IMR-90 (cell line): ENCODE measurements at regions not wholly inside any gene's neighbourhood (a gene's known extent, or its start where the extent isn't known, plus 50 kb on each side); places are given as distances from the start of the nearest gene placed in this dataset.

Experiments used
- ATAC-seq: fragments of 200-7000 bp; cut with Tn5 transposase; 2 replicates; pipeline ENCODE4 v1.9.1; 2020; ENCODE audit warnings: low read depth, mild to moderate bottlenecking, moderate library complexity
- BruUV-seq: library from RNA; stranded (reverse); fragments of 400-500 nt; replicated peaks from 2 replicates; lab custom pipeline; 2021; lab: Mats Ljungman, UMichigan
- CTCF ChIA-PET: fragments of 300-600 bp; formaldehyde crosslinking; extraction: SDS; loops from one replicate; lab custom pipeline; 2021; ENCODE audit warnings: antibody characterized with exemption; lab: Yijun Ruan, JAX
- POLR2A ChIA-PET: fragments of 300-600 bp; sonication (Branson Sonifier 250); formaldehyde crosslinking; loops from one replicate; lab custom pipeline; 2022; ENCODE audit warnings: antibody characterized with exemption; ENCODE audit not compliant: unreplicated experiment; lab: Charles Lee
- DNase-seq: peaks from one replicate; pipeline ENCODE4 v3.0.0; 2013
- H2AFZ ChIP-seq: replicated peaks from 2 replicates; pipeline ENCODE3; 2013; ENCODE audit warnings: low read length, mild to moderate bottlenecking; ENCODE audit not compliant: poor library complexity
- H2AK5ac ChIP-seq: 2 replicates; pipeline ENCODE4 v1.6.1; 2013; ENCODE audit warnings: low read depth, low read length, inconsistent platforms
- H2AK9ac ChIP-seq: replicated peaks from 2 replicates; pipeline ENCODE3; 2013; ENCODE audit warnings: mild to moderate bottlenecking, low read depth, low read length, moderate library complexity; ENCODE audit not compliant: poor library complexity
- H2BK120ac ChIP-seq: 2 replicates; pipeline ENCODE4 v1.6.1; 2013; ENCODE audit warnings: low read depth, low read length, inconsistent platforms
- H2BK15ac ChIP-seq: 3 replicates; pipeline ENCODE4 v1.6.1; 2013; ENCODE audit warnings: low read depth, low read length, inconsistent platforms
- H2BK20ac ChIP-seq: 2 replicates; pipeline ENCODE4 v1.6.1; 2013; ENCODE audit warnings: low read depth, mild to moderate bottlenecking, inconsistent platforms, low read length, moderate library complexity
- H2BK5ac ChIP-seq: 2 replicates; pipeline ENCODE4 v1.6.1; 2013; ENCODE audit warnings: mild to moderate bottlenecking, low read depth, low read length, inconsistent platforms; ENCODE audit not compliant: poor library complexity, severe bottlenecking
- H3K14ac ChIP-seq: replicated peaks from 2 replicates; pipeline ENCODE4 v1.6.1; 2013; ENCODE audit warnings: low read depth, low read length, inconsistent platforms
- H3K18ac ChIP-seq: 2 replicates; pipeline ENCODE4 v1.6.1; 2013; ENCODE audit warnings: low read depth, low read length, control low read depth
- H3K23ac ChIP-seq: 2 replicates; pipeline ENCODE4 v1.6.1; 2013; ENCODE audit warnings: low read depth, low read length, inconsistent platforms
- H3K27ac ChIP-seq: 2 replicates; pipeline ENCODE4 v1.5.1; 2013; ENCODE audit warnings: mild to moderate bottlenecking, control low read depth, low read length; ENCODE audit not compliant: insufficient read depth
- H3K27me3 ChIP-seq: 2 replicates; pipeline ENCODE4 v1.6.1; 2013; ENCODE audit warnings: low read length; ENCODE audit not compliant: control insufficient read depth, insufficient read depth
- H3K36me3 ChIP-seq: 2 replicates; pipeline ENCODE4 v1.6.1; 2013; ENCODE audit warnings: low read length, mixed read lengths; ENCODE audit not compliant: control insufficient read depth, insufficient read depth
- H3K4ac ChIP-seq: 2 replicates; pipeline ENCODE4 v1.6.1; 2013; ENCODE audit warnings: low read depth, low read length, inconsistent platforms
- H3K4me1 ChIP-seq: 2 replicates; pipeline ENCODE4 v1.6.1; 2013; ENCODE audit warnings: low read length, mixed read lengths; ENCODE audit not compliant: control insufficient read depth, insufficient read depth
- H3K4me2 ChIP-seq: 2 replicates; pipeline ENCODE4 v1.6.1; 2013; ENCODE audit warnings: low read depth, mild to moderate bottlenecking, control low read depth, low read length, moderate library complexity
- H3K4me3 ChIP-seq: 2 replicates; pipeline ENCODE4 v1.5.1; 2013; ENCODE audit warnings: low read depth, mild to moderate bottlenecking, control low read depth, low read length, moderate library complexity; ENCODE audit not compliant: insufficient read depth
- H3K56ac ChIP-seq: 2 replicates; pipeline ENCODE4 v1.6.1; 2013; ENCODE audit warnings: low read length, inconsistent platforms; ENCODE audit not compliant: insufficient read depth; ENCODE audit errors: extremely low read depth
- H3K79me1 ChIP-seq, 2 experiments: 2 replicates each; pipeline ENCODE4 v1.6.1; 2013; ENCODE audit warnings: low read length in 2 of 2, inconsistent platforms in 1 of 2, low read depth in 1 of 2
- H3K9ac ChIP-seq: 2 replicates; pipeline ENCODE4 v1.6.1; 2013; ENCODE audit warnings: low read depth, low read length, control low read depth
- H3K9me1 ChIP-seq: 2 replicates; pipeline ENCODE4 v1.6.1; 2013; ENCODE audit warnings: low read length, inconsistent platforms; ENCODE audit not compliant: insufficient read depth
- H3K9me3 ChIP-seq: 2 replicates; pipeline ENCODE4 v1.6.1; 2013; ENCODE audit warnings: low read length; ENCODE audit not compliant: control insufficient read depth, insufficient read depth
- H4K20me1 ChIP-seq: 2 replicates; pipeline ENCODE4 v1.6.1; 2013; ENCODE audit warnings: low read length, inconsistent platforms; ENCODE audit not compliant: insufficient read depth
- H4K5ac ChIP-seq: 2 replicates; pipeline ENCODE4 v1.6.1; 2013; ENCODE audit warnings: mild to moderate bottlenecking, low read depth, low read length, control low read depth
- H4K8ac ChIP-seq, 2 experiments: 2 replicates each; pipeline ENCODE4 v1.6.1; 2013; ENCODE audit warnings: low read depth in 2 of 2, low read length in 2 of 2, control low read depth in 1 of 2, inconsistent platforms in 1 of 2
- H4K91ac ChIP-seq: 2 replicates; pipeline ENCODE4 v1.6.1; 2013; ENCODE audit warnings: low read depth, low read length, inconsistent platforms; ENCODE audit not compliant: insufficient read depth
- CEBPB ChIP-seq: IDR thresholded peaks from 2 replicates; pipeline ENCODE4 v1.6.1; 2012; ENCODE audit warnings: low read depth, low read length, improper control_type of control experiment
- CTCF ChIP-seq: conservative IDR thresholded peaks from 2 replicates; pipeline ENCODE4 v1.5.1; 2012; ENCODE audit warnings: mild to moderate bottlenecking, low read depth, low read length, improper control_type of control experiment
- MAFK ChIP-seq: IDR thresholded peaks from 2 replicates; pipeline ENCODE4 v1.6.1; 2012; ENCODE audit warnings: low read depth, low read length, improper control_type of control experiment
- RAD21 ChIP-seq: IDR thresholded peaks from 2 replicates; pipeline ENCODE4 v1.6.1; 2012; ENCODE audit warnings: low read length, improper control_type of control experiment
- SMC3 ChIP-seq: fragments of 150-350 bp; IDR thresholded peaks from 2 replicates; pipeline ENCODE4 v1.6.1; 2016; ENCODE audit warnings: low read depth, mild to moderate bottlenecking, antibody characterized with exemption, low read length, moderate library complexity
- USF2 ChIP-seq: fragments of 150-350 bp; IDR thresholded peaks from 2 replicates; pipeline ENCODE4 v1.6.1; 2017; ENCODE audit warnings: mild to moderate bottlenecking, antibody characterized with exemption, low read length, low read depth
- WGBS, 2 experiments: methylation state at CpG; one replicate each; pipeline versions ENCODE4 v1.1.5 to v1.1.7; 2013; ENCODE audit warnings: missing lambda C conversion rate in 2 of 2; ENCODE audit not compliant: insufficient read length in 1 of 2; ENCODE audit errors: extremely low coverage in 2 of 2; 5-methylcytosine and 5-hydroxymethylcytosine counted together
- dilution Hi-C: fragments of 300-500 bp; cut with HindIII; formaldehyde crosslinking; loops from one replicate; pipeline ENCODE4 v1.14.3; 2018; ENCODE audit warnings: low sequenced_read_pairs; ENCODE audit not compliant: unreplicated experiment
- in situ Hi-C: fragments of 300-500 bp; cut with MboI; formaldehyde crosslinking; loops from 3 replicates; pipeline ENCODE4 v1.14.3; 2019; ENCODE audit warnings: low sequenced_read_pairs, inconsistent platforms, mixed read lengths
- intact Hi-C: fragments of 100-400 bp; cut with micrococcal nuclease; formaldehyde crosslinking; loops from 2 replicates; pipeline ENCODE4 v1.10.0; 2022

- H3K9me3 ChIP-seq: no peaks in the 10 kb centered on the region
- H3K18ac ChIP-seq: no peak overlapping the region
- peak; percentile 83 for DNase-seq
- H3K14ac ChIP-seq: no peak overlapping the region
- ChIA-PET CTCF (interaction anchor here (1.0 to 1.3 kb wide), 3 partner anchors 65 to 504 kb away, joined by 3 to 5 read pairs (median 4); no protein-coding TSS in a partner anchor), POLR2A (no interaction called here)
- no peaks in the 10 kb centered on the region for H3K9me1 ChIP-seq
- H2AFZ ChIP-seq: no peak overlapping the region
- no TSS peak for BruUV-seq
- no peak overlapping the region for H2BK120ac ChIP-seq
- H3K27me3 ChIP-seq: no peaks in the 10 kb centered on the region
- intact Hi-C loops: loop anchor here (1.0 to 10.0 kb wide), 6 partner anchors 156 to 881 kb away; partner anchors contain the start of gene GUCY1A2
- no peak overlapping the region for H2AK9ac ChIP-seq
- in situ Hi-C loops: loop anchor here (25.0 kb wide), 1 partner anchor 431 kb away; no protein-coding TSS in a partner anchor
- H3K4ac ChIP-seq: no peak overlapping the region
- H2BK5ac ChIP-seq: no peak overlapping the region
- H3K4me3 ChIP-seq: no peak overlapping the region
- H3K56ac ChIP-seq: no peak overlapping the region
- no peaks in the 10 kb centered on the region for H4K20me1 ChIP-seq
- no peak overlapping the region for H4K8ac ChIP-seq
- dilution Hi-C loops: no loop called here
- no peak overlapping the region for H2BK20ac ChIP-seq
- peaks cover 4% of the 10 kb centered on the region; the same call in 1 of the 2 replicates for H3K4me1 ChIP-seq
- no peak overlapping the region for H4K5ac ChIP-seq
- no peak overlapping the region for H2BK15ac ChIP-seq
- TF ChIP-seq CTCF (peak; percentile 65), SMC3 (peak; percentile 78), MAFK (peak; percentile 77), CEBPB (peak; percentile 93), USF2 (no peak), RAD21 (peak; percentile 67)
- H3K23ac ChIP-seq: no peak overlapping the region
- no peak overlapping the region for H2AK5ac ChIP-seq
- no peak overlapping the region for H4K91ac ChIP-seq
- no peaks in the 10 kb centered on the region for H3K79me1 ChIP-seq
- H3K4me2 ChIP-seq: no peak overlapping the region
- ATAC-seq: peak; percentile 84
- no peak overlapping the region for H3K27ac ChIP-seq
- H3K36me3 ChIP-seq: no peaks in the 10 kb centered on the region
- WGBS, 2 experiments: no CpG with 5 or more reads among the region's 4 CpGs
- no peak overlapping the region for H3K9ac ChIP-seq
These were observed 79.0 kb downstream of the AASDHPPT start for GRCh38 chr11:106156290-106156937.
